ENCODE measurements at regions not wholly inside any gene's neighbourhood (a gene's known extent, or its start where the extent isn't known, plus 50 kb on each side); places are given as distances from the start of the nearest gene placed in this dataset.

GRCh38 chr1:224057461-224058199, 56.3 kb upstream of the FBXO28 start:
- TF ChIP-seq CTCF (IDR thresholded peaks at IDR 0.05; ENCODE audit: low read depth, low read length, poor library complexity, severe bottlenecking) (no peak), EZH2phosphoT487 (IDR thresholded peaks at IDR 0.05; ENCODE audit: borderline replicate concordance, low read length) (no peak)
- Histone ChIP-seq H3K79me2 (ENCODE audit: control insufficient read depth, low read length) (no peaks in the 10 kb centered on the region), H3K9me2 (replicated peaks; ENCODE audit: control insufficient read depth, low read length) (no peaks in the 10 kb centered on the region), H3K9me3 (ENCODE audit: control insufficient read depth, insufficient read depth, low read length) (no peaks in the 10 kb centered on the region), H3K36me3 (ENCODE audit: control insufficient read depth, low read length) (no peaks in the 10 kb centered on the region), H3K4me2 (ENCODE audit: low read length) (no peak overlapping the region), H3F3A (ENCODE audit: control insufficient read depth, insufficient read depth) (no peaks in the 10 kb centered on the region), H3K27ac (ENCODE audit: low read depth, low read length) (no peak overlapping the region), H3K4me3 (ENCODE audit: low read length) (no peak overlapping the region), H3K27me3 (ENCODE audit: control insufficient read depth, low read length) (peaks cover 7% of the 10 kb centered on the region; the same call in 1 of the 2 replicates), H3K4me1 (ENCODE audit: control insufficient read depth, low read length) (no peaks in the 10 kb centered on the region), H4K20me1 (ENCODE audit: control insufficient read depth, insufficient read depth, low read depth, low read length) (no peaks in the 10 kb centered on the region)

GRCh38 chr1:224054611-224055010, 59.3 kb upstream of the FBXO28 start:
- no peaks in the 10 kb centered on the region for H3K36me3 ChIP-seq (ENCODE audit: control insufficient read depth, low read length)
- no peaks in the 10 kb centered on the region for H3K4me1 ChIP-seq (ENCODE audit: control insufficient read depth, low read length)
- no peaks in the 10 kb centered on the region for H4K20me1 ChIP-seq (ENCODE audit: control insufficient read depth, insufficient read depth, low read depth, low read length)

GRCh38 chr1:224054012-224054411, 59.9 kb upstream of the FBXO28 start:
- Histone ChIP-seq H3K27ac (ENCODE audit: low read depth, low read length) (no peak overlapping the region), H3K4me2 (ENCODE audit: low read length) (no peak overlapping the region), H3K27me3 (ENCODE audit: control insufficient read depth, low read length) (0 out of 2 replicates have a peak, but pooled peaks cover 7% of the 10 kb centered on the region), H3K9me2 (replicated peaks; ENCODE audit: control insufficient read depth, low read length) (no peaks in the 10 kb centered on the region), H4K20me1 (ENCODE audit: control insufficient read depth, insufficient read depth, low read depth, low read length) (no peaks in the 10 kb centered on the region), H3K4me1 (ENCODE audit: control insufficient read depth, low read length) (no peaks in the 10 kb centered on the region), H3F3A (ENCODE audit: control insufficient read depth, insufficient read depth) (no peaks in the 10 kb centered on the region), H3K4me3 (ENCODE audit: low read length) (no peak overlapping the region), H3K36me3 (ENCODE audit: control insufficient read depth, low read length) (no peaks in the 10 kb centered on the region), H3K79me2 (ENCODE audit: control insufficient read depth, low read length) (no peaks in the 10 kb centered on the region), H3K9me3 (ENCODE audit: control insufficient read depth, insufficient read depth, low read length) (no peaks in the 10 kb centered on the region)
- TF ChIP-seq CTCF (IDR thresholded peaks at IDR 0.05; ENCODE audit: low read depth, low read length, poor library complexity, severe bottlenecking) (no peak), EZH2phosphoT487 (IDR thresholded peaks at IDR 0.05; ENCODE audit: borderline replicate concordance, low read length) (no peak)

More at GRCh38 chr1:224054611-224055010, 59.3 kb upstream of the FBXO28 start:
- H3K9me3 ChIP-seq (ENCODE audit: control insufficient read depth, insufficient read depth, low read length) = no peaks in the 10 kb centered on the region
- TF ChIP-seq EZH2phosphoT487 (IDR thresholded peaks at IDR 0.05; ENCODE audit: borderline replicate concordance, low read length) (no peak), CTCF (IDR thresholded peaks at IDR 0.05; ENCODE audit: low read depth, low read length, poor library complexity, severe bottlenecking) (no peak)
- H3F3A ChIP-seq (ENCODE audit: control insufficient read depth, insufficient read depth) = no peaks in the 10 kb centered on the region
- no peaks in the 10 kb centered on the region for H3K79me2 ChIP-seq (ENCODE audit: control insufficient read depth, low read length)
- no peak overlapping the region for H3K27ac ChIP-seq (ENCODE audit: low read depth, low read length)
- H3K4me2 ChIP-seq (ENCODE audit: low read length) = no peak overlapping the region
- 0 out of 2 replicates have a peak, but pooled peaks cover 6% of the 10 kb centered on the region for H3K27me3 ChIP-seq (ENCODE audit: control insufficient read depth, low read length)
- no peak overlapping the region for H3K4me3 ChIP-seq (ENCODE audit: low read length)
- H3K9me2 ChIP-seq (replicated peaks; ENCODE audit: control insufficient read depth, low read length) = no peaks in the 10 kb centered on the region
